ENCODE measurements at regions not wholly inside any gene's neighbourhood (a gene's known extent, or its start where the extent isn't known, plus 50 kb on each side); places are given as distances from the start of the nearest gene placed in this dataset.
"Not testable (repeated sequence)": the region's sequence is repeated elsewhere in the genome, so short reads cannot be mapped to it uniquely, and the experiment has no call there.

DNA sequence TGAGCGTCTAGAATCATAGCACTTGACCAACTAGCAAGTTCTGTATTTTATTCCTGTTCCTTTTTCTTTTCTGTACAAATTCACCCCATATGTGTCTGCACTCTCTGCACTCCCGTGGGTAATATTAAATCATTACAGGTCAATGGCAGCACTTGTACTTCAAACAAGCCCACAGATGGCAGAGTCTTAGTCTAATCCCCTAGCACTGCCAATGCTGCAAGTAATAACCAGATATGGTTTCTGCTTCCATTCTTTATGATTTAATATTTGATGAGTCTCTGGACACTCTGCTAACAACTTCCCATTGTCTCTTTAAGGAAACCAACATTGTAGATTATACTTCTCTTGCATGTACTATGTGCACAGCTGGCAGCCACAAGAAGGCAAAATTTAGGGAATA, 343.8 kb upstream of the CHD1 start:
- DNase-seq = no peak

DNA sequence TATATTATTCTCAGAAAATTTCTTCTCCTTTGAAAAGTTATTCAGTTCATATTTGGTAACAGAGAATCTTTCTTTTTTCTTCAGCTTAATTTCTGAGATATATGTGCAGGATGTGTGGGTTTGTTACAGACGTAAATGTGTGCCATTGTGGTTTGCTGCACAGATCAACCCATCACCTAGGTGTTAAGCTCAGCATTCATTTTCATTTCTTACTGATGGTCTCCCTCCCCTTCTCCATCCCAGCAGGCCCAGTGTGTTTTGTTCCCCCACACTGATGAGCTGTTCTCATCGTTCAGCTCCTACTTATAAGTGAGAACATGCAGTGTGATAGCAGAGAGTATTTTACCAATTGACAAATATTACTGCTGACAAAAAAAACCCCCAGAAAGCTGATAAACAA, 330.0 kb upstream of the CHD1 start:
- no peak for DNase-seq

DNA sequence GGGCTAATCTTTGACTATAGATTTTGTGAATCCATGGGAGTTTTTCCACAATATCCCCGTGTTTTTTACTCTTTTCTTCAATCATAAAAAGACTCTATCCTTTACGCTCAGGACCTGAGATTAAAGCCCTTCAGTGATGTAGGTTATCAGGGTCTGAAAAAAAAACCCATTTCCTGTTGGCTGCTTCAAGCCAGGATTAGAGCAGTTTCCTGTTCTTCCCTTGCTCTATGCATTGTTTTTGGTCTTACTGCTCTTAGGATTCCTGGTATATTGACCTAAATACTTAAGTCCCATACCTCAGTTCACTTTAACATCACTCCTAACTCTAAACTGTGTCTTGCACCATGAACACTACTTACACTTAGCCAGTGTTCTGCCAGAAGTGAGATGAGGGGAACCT, 319.3 kb upstream of the CHD1 start:
- no peak for DNase-seq

DNA sequence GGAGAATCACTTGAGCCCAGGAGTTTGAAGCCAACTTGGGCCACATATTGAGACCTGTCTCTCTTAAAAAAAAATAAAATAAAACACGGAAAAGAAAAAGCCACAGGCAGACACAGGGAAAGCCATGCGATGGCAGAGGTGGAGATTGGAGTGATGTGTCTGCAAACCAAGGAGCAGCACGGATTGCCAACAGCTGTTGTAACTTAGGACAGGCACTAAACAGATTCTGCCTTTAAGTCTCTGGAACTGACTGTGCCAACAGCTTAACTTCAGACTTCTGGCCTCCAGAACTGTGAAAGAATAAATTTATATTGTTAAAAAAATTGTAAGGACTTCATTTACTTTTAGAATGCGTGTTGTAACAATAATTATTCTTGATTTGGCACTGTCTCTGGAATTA, 318.5 kb upstream of the CHD1 start:
- no peak for DNase-seq

DNA sequence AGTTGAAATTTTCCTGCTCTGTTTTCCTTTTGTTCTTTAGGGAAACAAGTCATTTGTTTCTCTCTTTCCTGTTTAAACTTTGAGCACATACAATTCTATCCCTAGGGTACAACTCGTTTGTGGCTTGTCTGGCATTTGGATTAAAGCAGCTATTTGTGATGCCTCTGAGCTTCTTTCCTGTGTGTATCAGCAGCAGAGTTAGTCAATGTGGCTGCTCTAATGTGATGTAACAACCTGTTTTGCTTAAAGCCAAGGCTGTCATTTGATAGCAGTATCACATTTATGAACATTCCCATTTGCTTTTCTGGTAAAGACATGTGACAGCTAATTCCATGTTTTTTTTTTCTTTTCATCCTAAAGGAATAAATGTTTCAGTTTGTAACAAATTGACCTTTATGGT, 314.3 kb upstream of the CHD1 start:
- DNase-seq = no peak

DNA sequence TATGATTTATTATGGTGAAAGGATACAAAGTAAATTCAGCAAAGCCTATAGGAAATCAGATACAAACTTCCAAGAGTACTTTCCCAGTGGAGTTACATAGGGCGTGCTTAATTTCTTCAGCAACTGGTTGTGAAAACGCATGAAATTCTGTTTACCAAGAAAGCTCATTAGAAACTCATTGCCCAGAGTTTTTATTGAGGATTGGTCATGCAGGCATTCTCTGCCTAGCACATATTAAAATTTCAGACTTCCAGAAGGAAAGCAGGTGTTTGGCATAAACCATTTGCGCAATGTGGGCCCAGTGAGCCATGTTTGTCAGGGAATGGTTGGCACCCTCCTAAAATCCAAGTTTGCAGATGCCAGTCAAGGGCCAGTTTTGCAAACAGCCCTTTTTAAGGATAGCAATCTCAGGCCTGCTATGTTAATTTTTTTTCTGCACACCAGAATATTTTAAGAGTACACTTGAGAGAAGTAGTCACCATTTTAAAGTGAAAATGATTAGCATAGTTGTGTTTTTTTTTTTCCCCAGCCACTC, 311.1 kb upstream of the CHD1 start:
- no peak for DNase-seq

DNA sequence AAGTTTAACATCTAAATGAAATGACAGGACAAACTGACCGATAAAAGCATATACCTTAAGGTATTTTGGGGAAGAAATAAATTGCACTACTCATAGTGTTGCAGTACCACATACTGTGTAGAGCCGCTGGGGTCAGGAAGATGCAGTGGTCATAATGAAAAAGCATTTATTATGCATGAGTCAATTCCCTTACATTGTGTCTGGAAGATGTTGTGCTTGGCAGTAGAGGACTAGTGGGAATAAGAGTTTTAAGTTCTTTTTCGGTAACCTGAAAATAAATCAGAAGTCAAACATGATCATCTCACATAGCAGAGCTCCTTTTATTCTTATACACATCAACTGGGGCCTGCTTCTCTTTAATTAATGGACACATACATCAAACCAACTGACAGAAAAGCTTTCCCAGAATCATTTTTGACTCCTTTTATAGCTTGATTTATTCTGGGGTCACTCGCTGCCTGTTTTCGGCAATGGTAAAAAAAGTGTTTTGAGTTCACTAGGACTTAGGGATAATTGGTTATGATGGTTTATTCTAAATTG, 262.5 kb upstream of the CHD1 start:
- DNase-seq = no peak

DNA sequence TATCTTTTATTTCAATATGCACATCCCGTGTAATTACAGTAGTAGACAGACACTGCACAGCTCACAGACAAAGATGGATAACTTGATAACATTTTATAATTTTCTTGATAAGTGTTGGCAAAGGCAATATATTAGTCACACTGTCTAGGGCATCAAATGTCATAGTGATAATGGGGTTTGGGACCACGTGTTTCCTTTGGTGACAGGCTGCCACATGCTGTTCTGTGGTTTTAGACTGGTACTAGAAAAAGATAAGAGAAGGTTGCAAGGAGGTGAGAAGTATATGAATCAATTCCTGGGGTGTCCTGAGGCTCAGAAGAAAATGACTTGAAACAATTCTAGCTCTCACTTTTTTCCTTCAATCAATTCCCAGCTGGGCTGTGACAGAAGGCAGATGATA, 258.8 kb upstream of the CHD1 start:
- DNase-seq = no peak

DNA sequence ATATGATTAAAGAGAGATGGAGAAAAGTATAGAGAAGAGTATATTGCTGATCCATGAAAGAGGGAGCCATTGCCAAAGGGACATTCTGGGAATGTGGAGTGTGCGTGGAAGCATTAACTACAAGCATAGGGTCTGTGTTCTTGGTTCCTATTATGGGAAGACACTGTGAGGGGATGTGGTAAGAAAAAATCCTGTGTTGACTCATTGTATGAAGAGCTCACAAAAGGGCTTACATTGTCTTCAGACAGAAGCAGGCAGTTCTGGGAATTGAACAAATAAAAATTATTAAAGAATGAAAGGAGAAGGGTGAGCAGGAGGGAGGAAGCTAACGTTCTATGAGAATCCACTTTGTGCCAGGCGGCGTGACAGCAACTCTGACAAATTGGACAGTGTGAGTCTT, 250.4 kb upstream of the CHD1 start:
- DNase-seq = no peak

DNA sequence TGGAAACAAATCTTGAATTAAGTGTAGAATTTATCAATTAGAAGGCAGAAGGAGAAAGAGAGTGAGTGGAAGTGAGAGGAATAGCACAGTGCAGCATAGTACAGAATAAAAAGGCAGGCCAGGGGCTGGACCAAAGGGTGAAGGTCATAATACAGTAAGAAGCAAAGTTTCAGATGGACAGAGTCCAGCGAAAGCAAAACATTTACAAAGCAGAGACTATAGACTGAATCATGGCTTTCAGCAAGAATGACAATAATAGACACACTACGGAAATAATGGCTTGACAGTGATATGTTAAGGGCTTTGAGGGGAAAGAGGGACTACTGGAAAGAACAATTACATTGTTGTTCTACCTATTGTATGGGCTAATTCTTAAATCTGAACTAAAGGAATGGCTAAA, 249.0 kb upstream of the CHD1 start:
- no peak for DNase-seq

DNA sequence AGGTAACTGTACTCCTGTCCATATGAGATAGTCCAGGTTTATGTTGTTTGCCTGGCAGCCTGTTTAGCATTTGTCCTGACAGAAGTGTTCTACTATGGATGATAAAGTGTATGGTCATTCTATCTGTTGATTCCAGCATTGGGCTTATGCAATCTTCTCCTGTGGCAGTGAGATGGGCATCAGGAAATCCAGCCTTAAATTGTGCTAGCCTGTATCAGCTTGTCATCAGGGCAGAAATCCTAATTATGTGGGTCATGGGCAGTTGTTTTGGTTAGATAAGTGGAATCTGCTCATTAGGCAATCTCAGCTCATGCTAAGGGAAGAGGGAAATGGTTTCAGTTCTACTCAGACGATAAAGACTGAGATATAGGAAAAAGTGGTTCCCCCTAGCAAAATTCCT, 247.4 kb upstream of the CHD1 start:
- no peak for DNase-seq

DNA sequence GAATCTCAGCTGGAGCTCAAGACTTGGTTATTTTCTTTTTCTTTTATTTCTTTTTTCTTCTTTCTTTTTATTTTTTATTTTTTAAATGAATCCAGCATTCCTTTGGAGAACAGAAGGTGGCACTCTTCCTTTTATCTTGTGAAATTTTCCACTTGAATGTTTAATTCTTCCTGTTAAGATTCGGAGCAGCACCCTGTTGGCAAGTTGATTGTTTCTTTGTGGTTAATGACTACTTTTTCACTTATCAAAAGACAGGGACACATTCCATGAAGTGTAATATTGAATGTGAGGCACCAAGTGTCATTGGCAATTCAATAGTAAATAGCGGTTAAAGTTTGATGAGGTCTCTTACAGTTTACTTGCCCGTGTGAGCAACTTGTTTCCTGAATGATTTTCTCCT, 240.5 kb upstream of the CHD1 start:
- DNase-seq = no peak

DNA sequence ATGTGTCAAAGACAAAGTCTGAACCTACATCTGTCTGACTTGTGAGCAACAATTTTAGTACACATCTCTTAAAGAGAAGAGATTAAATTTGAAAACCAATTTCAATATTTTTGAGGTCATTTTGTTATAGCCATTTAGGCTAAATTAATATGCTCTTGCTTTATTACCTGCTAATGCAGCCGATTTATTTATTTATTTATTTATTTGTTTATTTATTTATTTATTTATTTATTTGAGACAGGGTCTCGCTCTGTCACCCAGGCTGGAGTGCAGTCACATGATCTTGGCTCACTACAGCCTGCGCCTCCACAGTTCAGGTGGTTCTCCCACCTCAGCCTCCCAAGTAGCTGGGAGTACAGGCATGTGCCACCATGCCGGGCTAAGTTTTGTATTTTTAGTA, 232.7 kb upstream of the CHD1 start:
- not testable (repeated sequence) for DNase-seq

DNA sequence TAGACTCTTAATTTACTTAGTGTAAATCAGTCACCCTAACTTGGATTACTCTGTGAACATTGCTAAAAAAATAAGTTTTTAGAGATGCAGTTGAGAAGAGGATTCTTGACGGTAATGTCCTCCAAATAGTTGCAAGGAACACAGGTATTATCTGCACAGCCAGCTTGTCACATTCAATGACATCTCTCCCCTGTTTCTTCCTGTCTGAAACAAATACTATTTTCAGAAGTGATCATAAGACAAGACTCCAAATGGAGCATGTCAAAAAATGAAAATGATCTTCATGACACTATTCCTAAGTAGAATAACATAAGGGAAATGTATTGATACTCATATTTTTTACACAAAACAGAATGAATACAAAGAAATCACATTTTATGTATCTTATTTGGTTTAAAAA, 227.9 kb upstream of the CHD1 start:
- no peak for DNase-seq

DNA sequence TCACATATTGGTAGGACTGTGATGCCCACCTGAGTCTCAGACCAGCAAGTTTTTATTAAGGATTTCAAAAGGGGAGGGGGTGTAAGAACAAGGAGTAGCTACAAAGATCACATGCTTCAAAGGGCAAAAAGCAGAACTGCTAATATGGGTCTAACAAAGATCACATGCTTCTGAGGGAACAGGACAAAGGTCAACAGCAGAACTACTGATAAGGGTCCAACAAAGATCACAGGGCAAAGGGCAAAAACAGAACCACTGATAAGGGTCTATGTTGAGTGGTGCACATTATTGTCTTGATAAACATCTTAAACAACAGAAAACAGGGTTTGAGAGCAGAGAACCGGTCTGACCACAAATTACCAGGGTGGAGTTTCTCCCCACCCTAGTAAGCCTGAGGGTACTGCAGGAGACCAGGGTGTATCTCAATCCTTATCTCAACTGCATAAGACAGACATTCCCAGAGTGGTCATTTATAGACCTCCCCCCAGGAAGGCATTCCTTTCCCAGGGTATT, 214.5 kb upstream of the CHD1 start:
- DNase-seq = not testable (repeated sequence)

DNA sequence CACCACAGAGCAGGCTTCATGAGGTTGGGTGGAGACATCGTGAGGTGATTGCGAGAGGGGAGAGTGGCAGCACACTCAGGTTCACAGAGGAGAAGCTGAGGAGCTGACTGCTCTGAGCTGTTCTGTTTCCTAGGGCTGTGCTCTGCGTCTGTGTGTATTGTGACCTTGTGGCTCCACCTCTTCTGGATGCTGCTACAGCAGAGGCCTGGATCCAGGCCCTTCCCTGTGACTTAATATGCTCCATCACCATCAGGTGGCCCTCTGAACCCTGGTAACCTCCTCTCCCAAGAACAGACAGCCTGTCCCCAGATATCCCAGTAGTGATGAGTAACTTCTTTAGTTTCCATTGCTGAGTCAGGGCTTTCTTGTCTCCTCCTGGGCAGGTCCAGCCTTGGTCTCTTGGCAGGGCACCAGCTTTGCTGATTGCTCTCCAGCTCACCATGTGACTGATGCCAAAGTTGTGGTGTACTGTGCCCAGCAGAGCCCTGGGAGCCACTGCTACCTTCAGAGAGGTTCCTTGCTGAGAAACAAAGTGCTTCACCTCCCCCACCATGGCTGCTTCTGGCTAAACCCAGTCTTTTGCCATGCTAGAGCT, 212.8 kb upstream of the CHD1 start:
- DNase-seq = no peak

DNA sequence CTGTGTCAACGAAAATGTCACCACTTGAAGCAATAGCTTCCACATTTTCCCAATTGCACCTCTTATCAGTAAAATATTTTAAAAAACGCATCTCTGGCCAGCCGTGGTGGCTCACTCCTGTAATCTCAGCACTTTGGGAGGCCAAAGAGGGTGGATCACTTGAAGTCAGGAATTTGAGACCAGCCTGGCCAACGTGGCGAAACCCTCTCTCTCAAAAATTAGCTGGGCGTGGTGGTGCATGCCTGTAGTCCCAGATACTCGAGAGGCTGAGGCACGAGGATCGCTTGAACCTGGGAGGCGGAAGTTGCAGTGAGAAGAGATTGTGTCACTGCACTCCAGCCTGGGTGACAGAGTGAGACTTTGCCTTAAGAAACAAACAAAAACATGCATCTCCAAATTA, 210.1 kb upstream of the CHD1 start:
- no peak for DNase-seq

DNA sequence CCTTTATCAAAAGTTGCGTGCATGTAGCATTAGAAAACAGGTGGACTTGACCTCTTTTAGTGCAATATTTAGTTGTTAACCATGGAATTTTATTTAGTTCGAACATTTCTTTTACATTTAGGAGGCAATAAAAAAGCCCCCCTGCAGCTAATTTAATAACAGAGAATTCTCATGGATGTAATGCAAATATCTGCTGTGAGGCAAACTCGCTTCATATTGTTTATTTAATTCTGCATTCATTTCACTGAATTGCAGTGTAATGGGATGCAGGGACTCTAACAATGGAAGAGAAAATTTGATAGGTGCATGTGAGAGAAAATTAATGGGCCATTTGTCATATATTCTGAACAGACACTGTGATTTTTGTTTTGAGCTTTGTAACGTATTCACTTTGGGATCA, 205.1 kb upstream of the CHD1 start:
- no peak for DNase-seq

DNA sequence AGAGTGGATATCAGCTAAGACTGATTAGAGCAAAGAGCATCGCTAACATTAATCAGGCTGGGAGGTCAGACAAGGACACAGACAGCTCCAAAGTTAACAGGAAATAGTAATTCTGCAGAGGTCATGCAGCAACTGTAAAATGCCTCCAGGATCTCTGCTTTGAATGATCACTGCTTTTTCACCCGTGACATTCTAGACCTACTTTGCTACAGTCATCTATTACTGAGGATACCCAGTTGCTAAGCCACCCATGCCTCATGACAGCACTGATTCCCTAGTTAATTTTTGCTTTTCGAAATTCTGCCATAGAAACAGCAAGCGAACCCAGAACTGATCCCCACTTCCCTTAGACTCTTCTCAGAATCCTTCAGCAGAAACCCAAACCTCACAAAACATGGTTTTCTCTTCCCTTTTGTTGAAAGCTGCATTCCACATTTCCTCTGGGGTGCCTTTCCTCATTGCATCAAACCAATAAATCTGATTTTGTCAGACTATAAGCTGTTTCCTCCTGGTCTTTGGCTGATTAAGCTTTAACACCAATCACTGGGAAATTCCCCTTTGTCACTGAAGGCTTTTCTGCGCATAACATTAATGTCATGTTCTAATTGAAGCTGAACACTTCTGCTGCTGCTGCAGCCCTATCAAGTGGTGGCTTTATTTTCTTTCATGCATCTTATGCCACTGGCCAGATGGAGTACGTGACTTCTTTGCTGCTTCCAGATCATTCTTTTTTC, 201.1 kb upstream of the CHD1 start:
- DNase-seq = no peak

DNA sequence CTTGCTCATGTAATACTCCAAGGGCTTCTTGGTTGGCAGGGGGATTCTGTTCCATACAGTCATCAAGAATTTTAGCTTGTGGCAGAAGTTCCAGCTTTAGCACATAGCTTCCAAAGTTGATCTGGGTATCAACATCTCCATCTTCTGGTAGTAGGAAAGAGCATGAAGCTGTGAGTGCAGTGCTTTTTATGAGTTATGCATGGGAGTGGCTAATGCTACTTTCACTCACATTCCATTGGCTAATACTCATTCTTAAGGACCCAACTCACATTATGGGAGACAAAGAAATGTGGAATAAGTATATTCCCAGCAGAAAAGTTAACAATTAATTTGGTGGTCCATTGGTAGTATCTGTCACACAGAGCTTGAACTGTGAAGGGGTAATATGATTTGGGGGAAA, 194.2 kb upstream of the CHD1 start:
- DNase-seq = no peak

DNA sequence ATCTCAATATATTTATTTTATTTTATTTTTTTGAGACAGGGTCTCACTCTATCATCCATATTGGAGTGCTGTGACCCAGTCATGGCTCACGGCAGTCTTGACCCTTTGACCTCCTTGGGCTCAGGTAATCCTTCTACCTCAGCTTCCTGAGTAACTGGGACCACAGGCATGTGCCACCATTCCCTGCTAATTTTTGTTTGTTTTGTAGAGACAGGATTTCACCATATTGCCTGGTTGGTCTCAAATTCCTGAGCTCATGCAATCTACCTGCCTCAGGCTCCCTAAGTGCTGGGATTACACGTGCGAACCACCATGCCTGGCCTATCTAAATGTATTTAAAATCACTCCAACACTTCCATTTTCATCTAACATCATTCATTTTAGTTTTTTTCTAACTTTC, 190.5 kb upstream of the CHD1 start:
- DNase-seq = no peak

DNA sequence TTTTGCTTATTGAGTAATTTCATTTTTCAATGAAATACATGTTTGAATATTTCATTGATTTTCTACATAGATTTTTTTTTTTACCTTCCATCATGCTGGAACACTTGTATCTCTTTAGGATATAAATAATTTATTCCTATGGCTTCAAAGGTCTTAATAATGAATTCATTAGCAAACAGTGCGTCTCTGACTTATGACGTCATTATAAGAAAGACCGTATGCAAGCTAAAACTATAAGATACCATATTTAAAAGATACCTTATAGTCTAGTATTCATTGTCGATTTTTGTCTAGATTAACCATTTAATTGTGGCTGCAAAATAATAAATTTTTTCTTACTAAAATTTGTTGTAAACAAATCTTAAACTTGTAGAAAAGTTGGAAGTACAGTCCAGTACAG, 187.7 kb upstream of the CHD1 start:
- no peak for DNase-seq

DNA sequence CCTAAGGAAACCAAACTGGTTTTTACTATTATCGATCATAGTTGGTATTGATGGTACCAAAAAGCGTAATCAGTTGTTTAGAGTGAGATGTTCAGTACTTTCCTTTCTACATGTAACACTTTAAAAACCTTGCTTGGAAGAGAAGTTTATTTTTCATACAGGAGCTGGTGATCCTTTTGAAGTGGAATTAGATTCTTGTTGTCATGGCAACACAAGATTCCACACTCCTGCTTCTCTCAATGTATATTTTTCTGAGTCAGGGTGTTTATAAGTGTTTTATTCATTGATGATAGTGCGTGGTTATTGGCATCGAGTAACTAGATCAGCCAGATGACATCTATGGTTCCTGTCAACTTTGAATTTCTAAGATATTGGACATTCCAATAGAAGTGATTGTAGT, 181.1 kb upstream of the CHD1 start:
- DNase-seq = no peak

DNA sequence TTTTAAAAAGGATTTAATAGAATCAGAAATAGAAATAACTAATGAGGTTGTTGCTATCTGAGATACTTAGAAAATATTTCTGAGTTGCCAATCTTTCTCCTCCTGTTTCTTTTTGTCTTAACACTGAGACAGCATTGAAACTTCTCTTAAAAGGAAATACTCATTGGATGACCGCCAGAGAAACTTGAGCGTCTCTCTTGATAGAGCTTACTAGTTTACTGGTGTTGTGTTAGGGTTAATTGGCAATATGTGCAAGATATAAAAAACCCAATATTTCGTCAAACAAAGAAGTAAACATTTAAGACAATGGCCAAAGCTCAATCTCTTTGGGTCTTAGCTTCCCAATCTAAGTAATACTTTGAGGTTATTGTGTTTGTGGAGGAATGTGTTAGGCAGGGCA, 176.4 kb upstream of the CHD1 start:
- no peak for DNase-seq
